Breast epithelium (tissue), 3 donors: ENCODE measurements at regions not wholly inside any gene's neighbourhood (a gene's known extent, or its start where the extent isn't known, plus 50 kb on each side); places are given as distances from the start of the nearest gene placed in this dataset.

Source experiments
- CTCF ChIP-seq, 3 donors: fragments of 450-650 bp; IDR thresholded peaks; one replicate each; pipeline ENCODE4 v1.5.1; 2016 to 2017; ENCODE audit warnings: antibody characterized with exemption in 3 of 3, mild to moderate bottlenecking in 3 of 3, moderate library complexity in 3 of 3
- POLR2A ChIP-seq: fragments of 450-650 bp; IDR thresholded peaks from one replicate; pipeline ENCODE4 v1.6.1; 2016; ENCODE audit warnings: antibody characterized with exemption, mild to moderate bottlenecking, moderate library complexity
- POLR2AphosphoS5 ChIP-seq, 3 donors: sonication (generic); formaldehyde crosslinking; IDR thresholded peaks; one replicate each; pipeline ENCODE4 v1.6.1; 2017; ENCODE audit warnings: antibody characterized with exemption in 3 of 3

GRCh38 chr6:168928012-168928411, 325.6 kb downstream of the THBS2 start:
- TF ChIP-seq POLR2A, result no peak
- no peak for TF ChIP-seq CTCF (IDR thresholded peaks at IDR 0.05)
- no peak for TF ChIP-seq POLR2AphosphoS5 (IDR thresholded peaks at IDR 0.05)
